GM18499 (cell line): ENCODE measurements at regions not wholly inside any gene's neighbourhood (a gene's known extent, or its start where the extent isn't known, plus 50 kb on each side); places are given as distances from the start of the nearest gene placed in this dataset.

Experiments used
- ATAC-seq: cut with Tn5 transposase; IDR thresholded peaks from one replicate; pipeline ENCODE4 v1.9.1; 2021; ENCODE audit warnings: moderate number of reproducible peaks; ENCODE audit not compliant: insufficient read depth, unreplicated experiment

DNA sequence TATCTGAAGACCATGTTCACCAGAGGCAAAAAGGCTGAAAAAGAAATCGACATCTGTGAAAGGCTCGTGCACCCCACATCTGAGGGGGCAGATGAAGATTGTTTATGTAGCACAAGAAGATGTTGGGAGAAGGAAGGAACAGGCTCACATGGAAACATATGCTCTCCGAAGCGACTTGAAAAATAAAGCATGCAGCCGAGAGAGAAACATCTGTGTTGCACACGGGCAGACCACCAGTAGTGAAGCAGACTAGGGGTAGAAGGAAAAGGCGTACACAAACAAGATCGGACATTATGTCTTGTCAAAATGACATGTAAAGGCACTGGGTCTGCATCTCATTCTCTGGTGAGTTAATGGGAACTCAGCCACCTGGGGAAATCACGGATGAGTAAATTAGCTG is 356.5 kb downstream of the ZIC4 start:
- no peak for ATAC-seq

DNA sequence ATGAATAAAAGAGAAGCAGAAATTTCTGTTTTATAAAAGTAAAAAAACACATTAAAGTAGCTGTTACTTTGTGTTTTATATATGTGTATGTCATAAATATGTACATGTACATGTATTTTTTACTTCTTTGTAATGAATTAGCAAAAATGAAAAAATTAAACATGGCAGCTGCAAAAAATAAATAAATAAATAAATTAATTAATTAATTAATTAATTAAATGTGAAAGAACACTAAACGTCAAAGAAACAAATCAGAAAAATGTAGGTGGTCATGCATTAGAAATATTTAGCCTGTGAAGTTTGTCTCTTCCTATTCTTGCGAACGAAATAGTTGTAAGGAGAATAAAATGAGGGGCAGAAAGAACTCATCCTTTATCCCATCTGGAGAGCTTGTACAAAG is 357.0 kb downstream of the ZIC4 start:
- ATAC-seq, result no peak

DNA sequence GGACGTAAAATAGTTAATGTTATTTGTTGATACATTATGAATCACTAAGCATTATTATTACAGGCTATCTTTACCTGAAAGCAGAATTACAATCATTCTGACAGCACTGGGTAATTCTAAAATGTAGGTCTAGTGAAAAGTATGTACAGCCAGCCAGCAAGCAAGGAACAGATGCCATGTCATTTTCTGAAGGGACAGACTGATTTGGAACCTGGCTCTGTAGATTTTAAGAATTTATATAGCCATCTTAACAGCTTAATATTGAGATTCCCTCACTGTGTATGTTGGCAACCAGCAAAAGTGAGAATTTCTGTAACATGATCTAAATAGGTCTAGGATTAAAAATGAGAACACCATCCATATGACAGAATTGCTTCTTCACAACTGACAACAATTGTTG is 359.4 kb downstream of the ZIC4 start:
- no peak for ATAC-seq

DNA sequence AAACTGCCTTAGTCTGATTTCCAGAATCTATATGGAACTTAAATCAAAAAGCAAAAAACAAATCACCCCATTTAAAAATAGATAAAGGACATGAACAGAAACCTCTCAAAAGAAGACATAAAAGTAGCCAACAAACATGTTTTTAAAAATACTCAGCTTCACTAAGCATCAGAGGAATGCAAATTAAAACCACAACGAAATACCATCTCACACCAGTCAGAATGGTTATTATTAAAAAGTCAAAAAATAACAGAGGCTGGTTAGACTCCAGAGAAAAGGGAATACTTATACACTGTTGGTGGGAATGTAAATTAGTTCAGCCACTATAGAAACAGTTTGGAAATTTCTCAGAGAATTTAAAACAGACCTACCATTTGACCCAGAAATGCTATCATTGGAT is 367.9 kb downstream of the ZIC4 start:
- ATAC-seq, result no peak

DNA sequence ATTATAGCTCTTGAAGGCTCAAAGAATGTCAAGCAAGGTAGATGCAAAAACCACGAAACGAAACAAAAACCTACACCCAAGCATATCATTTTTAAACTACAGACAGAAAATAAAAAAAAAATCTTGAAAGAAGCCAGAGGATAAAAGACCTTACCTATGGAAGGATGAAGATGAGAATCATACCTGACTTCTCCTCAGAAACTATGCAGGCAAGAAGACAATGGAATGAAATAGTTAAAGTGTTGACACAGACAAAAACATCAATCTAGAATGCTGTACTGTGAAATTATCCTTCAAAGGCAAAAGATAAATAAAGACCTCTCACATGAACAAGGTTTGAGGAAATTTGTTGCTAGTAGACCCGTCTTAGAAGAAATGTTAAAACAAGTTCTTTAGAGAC is 372.0 kb downstream of the ZIC4 start:
- no peak for ATAC-seq

DNA sequence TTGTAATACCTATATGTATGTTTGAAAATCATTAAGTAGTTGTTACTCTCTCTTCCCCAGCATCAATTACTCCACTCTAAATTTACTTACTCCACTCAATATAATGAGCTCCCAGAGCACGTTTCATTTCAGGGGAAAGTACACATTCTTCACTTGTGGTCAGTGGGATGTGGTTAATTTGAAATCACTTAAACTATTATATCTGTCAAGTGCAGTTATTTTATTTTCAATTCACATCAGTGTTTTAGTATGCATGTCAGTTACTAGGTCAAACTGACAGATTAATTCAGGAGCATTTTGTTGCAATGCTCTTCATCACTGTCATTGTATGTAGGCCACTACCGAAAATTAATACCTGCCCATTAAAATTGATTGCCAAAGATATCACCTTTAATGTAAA is 376.1 kb downstream of the ZIC4 start:
- ATAC-seq, result no peak

DNA sequence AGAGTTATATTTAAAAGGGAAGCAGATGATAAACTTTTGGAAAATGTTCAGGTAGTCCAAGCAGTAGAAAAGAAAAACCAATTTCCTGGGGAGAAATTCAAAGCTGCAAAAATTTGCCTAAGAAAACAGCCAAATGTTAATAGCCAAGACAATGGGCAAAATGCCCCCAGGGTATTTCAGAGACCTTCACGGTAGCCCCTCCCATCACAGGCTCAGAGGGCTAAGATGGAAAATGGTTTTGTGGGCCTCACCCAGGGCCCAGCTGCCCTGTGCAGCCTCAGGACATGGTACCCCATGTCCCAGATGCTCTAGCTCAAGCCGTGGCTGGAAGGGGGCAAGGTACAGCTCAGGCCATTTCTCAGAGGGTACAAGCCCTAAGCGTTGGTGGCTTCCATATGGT is 391.0 kb downstream of the ZIC4 start:
- no peak for ATAC-seq

DNA sequence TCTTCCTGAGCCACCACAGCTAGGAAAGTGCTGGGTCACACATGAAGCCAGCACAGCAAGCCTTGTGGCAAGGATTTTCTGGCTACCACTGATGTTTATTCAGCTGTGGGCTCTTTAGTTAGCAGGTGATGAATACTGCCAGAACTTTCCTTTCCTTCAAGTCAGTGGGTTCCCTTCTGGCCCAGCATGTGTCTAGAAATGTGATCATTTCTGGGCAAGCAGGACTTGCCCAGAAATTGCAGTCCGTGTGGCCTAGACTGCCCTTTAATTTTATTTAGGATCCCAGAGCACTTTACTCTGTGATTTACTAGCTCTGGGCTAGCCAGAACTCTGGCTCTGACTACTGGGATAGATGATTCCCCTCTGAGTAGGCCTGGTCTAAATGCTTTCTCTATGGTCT is 397.5 kb downstream of the ZIC4 start:
- no peak for ATAC-seq

DNA sequence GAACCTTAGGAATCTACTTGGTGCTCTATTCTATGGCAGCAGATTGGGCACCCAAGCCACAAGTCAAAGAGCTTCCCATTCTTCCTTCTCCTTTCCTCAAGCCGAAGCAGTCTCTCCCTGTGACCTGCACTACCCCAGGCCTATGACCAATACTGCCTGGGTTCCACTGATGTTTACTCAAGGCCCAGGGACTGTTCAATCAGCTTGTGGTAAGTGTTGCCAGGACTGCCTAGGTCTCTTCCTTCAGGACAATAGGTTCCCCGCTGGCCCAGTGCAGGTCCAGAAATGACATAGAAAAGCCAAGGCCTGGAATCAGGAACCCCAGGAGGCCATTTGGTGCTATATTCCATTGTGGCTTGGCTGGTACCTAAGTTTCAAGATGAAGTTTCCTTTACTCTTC is 397.9 kb downstream of the ZIC4 start:
- ATAC-seq, result no peak

DNA sequence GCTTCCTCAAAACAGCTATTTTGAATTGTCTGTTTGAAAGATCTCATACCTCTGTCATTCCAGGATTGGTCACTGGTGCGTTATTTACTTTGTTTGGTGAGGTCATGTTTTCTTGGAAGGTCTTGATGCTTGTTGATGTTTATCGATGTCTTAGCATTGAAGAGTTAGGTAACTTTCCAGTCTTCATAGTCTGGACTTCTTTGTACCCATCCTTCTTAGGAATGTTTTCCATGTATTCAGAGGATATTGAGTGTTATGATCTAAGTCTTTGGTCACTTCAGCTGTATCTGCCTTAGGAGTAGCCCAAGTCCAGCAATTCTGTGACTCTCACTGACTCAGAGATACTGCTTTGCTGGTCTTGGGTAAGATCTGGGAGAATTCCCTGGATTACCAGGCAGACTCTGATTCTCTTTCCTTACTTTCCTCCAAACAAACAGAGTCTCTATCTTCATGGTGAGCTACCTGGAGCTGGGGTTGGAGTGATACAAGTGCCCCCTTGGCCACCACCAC is 398.6 kb downstream of the ZIC4 start:
- no peak for ATAC-seq

DNA sequence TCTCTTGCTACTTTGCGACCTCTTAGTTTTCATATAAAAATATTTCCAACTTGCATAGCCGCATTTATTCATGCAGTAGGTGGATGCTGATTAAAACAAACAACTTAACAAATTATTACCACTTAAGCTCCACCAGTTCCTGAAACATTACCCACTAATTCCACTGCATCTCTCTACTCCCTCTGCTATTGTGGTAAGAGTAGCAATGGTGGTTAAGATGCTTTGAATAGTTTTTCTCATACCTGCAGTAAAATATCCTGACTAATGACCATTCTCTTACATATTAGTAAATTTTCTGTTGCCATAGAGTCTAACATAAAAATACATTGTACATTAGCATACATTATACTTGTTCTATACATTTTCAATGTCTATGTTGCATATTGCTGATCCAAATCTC is 397.6 kb upstream of the PLSCR5 start:
- ATAC-seq, result no peak

DNA sequence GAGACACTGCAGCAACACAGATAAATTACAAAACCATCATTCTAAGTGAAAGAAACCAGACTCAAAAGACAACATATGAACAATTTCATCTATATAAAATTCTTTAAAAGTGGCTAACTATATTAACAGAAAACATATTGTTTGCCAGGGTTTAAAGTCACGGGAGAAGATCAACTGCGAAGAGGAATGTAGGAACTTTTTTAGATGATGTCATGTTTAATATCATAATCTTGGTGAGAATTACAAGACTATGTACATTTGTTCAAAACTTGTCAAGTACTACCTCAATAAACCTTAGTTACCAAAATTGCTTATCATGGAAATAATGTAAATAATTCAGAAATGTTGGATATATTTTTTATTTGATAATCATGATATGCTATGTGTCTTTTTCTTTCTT is 395.1 kb upstream of the PLSCR5 start:
- no peak for ATAC-seq

DNA sequence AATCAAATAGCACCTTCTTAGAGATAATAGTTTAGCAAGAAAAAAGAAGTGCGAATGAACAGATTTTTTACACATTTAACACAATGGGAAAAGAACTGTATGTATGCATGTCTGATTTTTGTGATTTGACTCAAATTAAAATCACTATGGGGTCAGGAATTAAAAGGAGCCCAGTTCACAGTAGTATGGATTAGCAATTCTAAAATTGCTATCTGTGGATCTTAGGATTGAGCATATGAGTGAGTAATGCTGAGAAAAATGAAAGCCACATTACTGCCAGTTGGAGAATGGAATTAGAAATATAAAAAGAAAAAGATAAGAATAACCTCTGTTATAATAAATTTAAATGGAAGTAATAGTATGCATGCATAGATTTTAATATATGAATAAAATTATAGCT is 386.8 kb upstream of the PLSCR5 start:
- ATAC-seq, result no peak

DNA sequence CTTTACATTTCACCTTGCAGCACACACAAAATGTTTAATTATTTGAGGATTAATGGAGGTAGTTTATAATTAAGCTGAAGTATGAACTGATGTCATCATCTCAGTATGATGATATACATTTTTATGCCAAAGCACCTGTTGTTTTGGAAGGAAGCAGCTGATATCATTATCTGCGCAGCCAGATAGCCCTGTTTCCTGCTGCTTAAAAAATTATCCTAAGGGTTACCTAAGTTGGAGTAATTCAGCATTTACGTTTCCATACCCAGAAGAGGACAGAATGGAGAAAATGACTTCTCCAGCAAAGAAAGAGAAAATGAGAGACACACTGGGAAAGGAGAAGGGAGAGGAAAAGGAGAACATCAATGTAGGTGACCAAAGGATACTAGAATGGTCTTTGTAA is 370.3 kb upstream of the PLSCR5 start:
- no peak for ATAC-seq

DNA sequence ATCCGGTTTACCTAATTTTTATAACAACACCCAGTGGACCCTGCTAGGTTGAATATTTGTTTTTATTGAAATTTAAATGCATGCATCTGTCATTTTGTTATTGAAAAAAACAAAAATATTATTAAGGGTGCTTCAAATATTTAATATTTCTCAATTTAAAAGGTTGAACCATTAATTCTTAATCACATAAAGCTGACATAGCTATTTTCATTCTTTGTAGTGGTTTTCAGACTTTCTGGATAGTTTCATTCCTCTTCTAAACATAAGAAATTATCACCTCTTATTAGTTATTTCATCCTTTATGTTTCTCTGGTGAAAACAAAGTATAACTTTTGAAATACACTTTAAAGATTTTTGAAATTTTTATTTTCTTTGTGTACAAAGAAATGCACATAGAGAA is 369.9 kb upstream of the PLSCR5 start:
- ATAC-seq, result no peak

DNA sequence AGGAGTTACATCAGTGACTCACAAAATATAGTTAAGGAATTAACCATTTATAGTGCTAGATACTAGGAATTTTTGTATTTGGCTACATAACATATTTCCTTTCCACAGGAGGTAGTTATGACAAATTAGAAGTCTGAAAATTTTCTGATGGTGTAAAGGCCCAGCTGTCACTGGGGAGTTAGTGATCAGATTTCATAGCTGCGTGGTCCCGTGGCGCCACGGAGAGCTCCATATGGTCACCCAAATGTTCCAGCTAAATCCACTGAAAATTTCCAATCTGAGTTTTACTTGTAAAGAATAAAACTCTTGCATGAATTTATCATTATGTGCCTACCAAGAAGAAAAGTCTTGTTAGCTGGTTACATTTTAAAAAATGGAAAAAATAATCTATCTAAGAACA is 368.9 kb upstream of the PLSCR5 start:
- ATAC-seq, result no peak

DNA sequence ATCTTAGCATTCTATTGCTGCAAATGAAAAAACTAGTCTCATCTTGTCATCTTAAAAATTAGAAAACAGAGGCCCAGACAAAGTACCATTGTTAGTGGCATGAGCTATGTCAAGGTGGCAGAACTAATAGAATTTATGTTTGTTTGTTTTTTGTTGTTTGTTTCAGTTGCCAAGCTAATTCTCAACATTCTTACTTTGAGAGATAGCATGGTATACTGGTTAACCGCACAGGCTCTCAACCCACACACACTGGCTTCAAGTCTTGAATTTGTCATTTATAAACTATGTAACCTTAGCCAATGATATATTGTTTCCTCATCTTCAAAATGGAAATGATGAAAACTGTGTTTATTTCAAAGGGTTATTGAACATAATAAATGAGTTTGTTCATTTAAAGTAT is 367.6 kb upstream of the PLSCR5 start:
- no peak for ATAC-seq

DNA sequence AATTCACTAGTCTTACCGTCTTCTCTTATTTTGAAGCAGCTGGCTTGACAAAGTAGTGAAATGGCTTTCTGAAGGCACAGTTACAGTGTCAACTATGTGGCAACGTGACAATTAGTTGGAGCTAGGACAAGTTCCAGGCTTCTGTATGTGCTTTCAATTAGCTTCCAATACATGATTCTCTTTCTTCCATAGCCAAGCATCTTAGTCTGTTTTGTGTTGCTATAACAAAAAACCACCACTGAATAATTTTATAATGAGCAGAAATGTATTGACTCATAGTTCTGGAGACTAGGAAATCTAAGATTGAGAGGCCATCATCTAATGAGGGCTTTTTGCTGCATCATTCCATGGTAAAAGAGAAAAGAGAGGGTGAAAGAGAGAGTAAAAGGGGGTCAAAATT is 365.1 kb upstream of the PLSCR5 start:
- no peak for ATAC-seq

DNA sequence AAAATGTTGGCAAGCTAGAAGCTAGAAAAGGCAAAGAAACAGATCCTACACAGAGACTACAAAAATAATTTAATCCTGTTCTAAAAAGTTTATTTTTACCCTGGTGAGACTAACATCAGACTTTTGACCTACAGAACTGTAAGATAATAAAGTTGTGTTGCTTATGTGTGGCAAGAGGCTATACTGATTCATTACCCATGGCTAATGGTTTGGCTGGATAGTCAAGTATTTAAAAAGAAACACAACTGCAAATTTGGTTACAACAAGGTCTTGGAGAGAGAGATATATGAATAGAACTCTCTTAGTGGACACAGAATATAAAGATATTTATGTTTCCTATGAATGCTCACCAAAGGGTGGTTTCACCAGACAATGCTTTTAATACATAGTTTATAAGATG is 364.2 kb upstream of the PLSCR5 start:
- ATAC-seq, result no peak

DNA sequence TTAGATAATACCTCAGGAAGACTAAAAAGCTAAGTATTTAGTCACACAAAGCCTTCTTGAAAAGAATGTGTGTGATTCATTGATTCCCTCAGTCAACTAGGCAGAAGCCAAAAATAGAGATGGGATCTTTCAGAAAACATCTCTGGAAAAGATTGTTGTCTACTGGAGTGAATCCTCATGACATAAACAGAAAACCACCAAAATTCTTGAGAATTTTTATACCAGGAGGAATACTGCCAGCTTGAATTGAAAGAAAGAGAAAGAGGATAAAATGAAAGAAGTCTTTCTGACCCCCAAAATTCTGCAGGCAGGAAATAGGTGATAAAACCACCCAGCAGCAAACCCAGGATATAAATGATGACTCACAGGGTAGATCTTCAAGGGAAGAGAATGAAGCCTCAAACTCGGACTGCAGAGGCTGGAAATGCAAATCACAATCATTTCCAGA is 363.1 kb upstream of the PLSCR5 start:
- no peak for ATAC-seq

DNA sequence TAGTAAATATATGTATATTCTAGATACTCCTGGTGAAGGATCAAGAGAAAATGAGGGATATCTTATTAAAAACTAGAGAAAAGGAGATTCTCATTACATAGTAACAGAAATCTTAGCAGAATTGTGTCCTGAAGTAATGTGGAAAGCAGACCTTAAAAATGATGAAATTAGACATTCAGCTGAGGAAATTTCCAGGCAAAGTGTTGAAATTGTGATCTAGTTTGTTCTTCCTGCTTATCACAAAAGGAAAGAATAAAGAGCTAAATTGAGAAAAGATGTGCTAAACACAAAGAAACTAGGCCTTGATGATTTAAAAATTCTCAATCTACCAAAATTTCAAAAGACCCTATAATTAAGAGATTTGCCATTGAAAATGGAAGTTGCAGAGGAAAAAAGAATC is 362.6 kb upstream of the PLSCR5 start:
- ATAC-seq, result no peak

DNA sequence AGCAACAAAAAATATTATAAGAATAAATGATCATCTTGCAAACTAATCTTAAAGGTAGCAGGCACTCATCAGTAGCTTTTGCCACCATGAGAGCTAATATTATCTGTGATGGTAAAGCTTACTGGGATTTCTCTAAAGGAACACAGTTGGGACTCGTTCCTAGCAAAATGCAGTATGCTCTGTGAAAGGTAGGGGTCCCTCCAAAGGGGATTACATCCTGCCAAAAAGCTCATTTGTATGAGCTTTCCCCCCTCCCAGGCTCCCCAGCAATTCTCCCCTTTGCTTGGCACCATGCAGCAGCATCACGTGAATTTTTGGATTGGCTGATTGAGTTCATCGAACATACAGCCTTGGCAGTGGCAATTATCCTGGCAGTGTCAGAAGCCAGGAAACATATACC is 361.0 kb upstream of the PLSCR5 start:
- ATAC-seq, result no peak

DNA sequence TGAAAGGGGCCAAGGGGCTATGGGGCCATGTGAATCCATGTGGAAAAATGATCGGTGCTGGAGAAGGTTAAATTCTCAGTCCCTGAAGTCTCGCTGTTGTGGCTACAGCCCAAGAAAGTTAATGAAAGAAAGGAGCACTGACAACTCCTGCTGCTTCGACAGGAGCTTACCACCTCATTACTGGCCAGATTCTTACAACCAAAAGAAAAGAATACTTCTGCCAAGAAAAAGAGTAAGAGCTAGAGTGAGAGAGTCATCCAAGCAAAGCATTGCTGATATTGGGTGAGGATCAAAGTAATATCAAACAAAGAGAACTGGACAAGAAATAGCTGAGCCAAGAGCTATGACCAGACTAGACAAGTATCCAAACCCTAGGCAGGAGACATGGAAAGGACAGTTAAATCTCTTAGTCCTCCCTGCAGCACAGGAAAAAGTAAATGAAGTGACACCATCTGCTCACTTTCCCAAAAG is 348.4 kb upstream of the PLSCR5 start:
- no peak for ATAC-seq
